T-helper 1 cell treated with Interleukin-12 subunit alpha and Interleukin-12 subunit beta and Interleukin-4 antibody, amounts not matched to agents 30 μg/mL and 1 μg/mL, for 36 hours (primary cell): ENCODE measurements at regions not wholly inside any gene's neighbourhood (a gene's known extent, or its start where the extent isn't known, plus 50 kb on each side); places are given as distances from the start of the nearest gene placed in this dataset.
"Not testable (repeated sequence)": the region's sequence is repeated elsewhere in the genome, so short reads cannot be mapped to it uniquely, and the experiment has no call there.

Experiments used
- H3K27ac Mint-ChIP-seq: one replicate; pipeline ENCODE4 v1.8.0; 2021; ENCODE audit warnings: mild to moderate bottlenecking, mixed read lengths
- H3K27me3 Mint-ChIP-seq: one replicate; pipeline ENCODE4 v1.8.0; 2021; ENCODE audit warnings: low read depth, mixed read lengths
- H3K36me3 Mint-ChIP-seq: one replicate; pipeline ENCODE4 v1.8.0; 2021; ENCODE audit warnings: low read depth, mixed read lengths
- H3K4me1 Mint-ChIP-seq: one replicate; pipeline ENCODE4 v1.8.0; 2021; ENCODE audit warnings: low read depth, mixed read lengths
- H3K4me3 Mint-ChIP-seq: one replicate; pipeline ENCODE4 v1.8.0; 2021; ENCODE audit warnings: mild to moderate bottlenecking, moderate library complexity, mixed read lengths
- H3K9me3 Mint-ChIP-seq: one replicate; pipeline ENCODE4 v1.8.0; 2021; ENCODE audit warnings: mixed read lengths

DNA sequence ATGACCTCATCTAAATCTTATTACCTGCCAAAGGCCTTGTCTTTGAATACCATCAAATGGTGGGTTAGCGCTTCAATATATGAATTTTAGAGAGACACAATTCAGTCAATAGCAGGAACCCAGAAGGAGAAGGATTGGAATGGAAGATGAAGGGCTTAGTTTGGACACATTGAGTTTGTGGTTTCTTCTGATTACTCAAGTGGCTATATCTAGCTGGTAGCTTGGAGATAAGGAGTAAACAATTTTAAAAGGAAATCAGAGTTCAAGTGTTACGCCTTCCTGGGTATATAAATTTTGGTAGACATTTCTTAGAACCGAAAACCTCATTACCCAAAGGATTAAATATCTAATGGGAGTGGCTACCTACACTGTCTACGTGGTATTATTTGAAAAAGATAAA lies 80.2 kb downstream of the RGS2 start:
- H3K4me3 Mint-ChIP-seq = no peak overlapping the region
- no peaks in the 10 kb centered on the region for H3K36me3 Mint-ChIP-seq
- H3K27me3 Mint-ChIP-seq = no peaks in the 10 kb centered on the region
- no peaks in the 10 kb centered on the region for H3K4me1 Mint-ChIP-seq
- H3K9me3 Mint-ChIP-seq = no peaks in the 10 kb centered on the region
- H3K27ac Mint-ChIP-seq = no peak overlapping the region

DNA sequence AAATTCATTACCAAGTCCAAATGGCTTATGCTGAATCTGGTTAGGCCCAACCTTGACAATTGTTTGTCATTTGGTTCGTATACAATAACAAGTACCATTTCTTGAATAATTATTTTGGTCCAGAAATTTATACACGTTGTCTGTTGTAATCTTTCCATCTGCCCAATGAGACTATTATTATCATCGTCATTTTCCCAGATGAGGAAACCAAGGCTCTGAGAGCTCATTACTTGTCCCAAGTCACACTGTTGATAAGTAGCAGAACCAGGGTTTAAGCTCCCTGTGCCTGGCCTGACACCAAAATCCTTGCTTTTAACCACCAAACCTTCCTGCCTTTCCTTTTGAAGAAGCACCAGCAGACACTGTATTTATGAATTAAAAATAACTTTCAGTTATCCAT lies 81.3 kb downstream of the RGS2 start:
- Mint-ChIP-seq H3K4me1 (no peaks in the 10 kb centered on the region), H3K27ac (no peak overlapping the region), H3K4me3 (no peak overlapping the region), H3K36me3 (no peaks in the 10 kb centered on the region), H3K9me3 (no peaks in the 10 kb centered on the region), H3K27me3 (no peaks in the 10 kb centered on the region)

DNA sequence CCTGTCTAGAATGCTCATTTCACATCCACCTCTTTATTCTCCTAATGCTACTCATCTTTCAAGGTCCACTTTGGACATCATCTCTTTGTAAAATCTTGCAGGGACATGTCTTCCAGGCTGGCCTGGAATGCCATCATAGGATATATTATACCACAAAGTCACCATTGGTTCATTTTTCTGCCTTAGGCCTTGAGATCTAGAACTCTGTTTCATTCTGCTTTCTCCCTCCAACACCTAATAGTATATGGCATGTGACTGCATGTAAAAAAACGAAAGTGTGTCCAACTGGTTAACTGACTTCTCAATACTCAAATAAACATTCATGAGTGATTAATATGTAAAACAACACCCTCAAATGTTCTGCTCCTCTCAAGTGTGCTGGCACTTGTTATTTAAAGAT lies 84.1 kb downstream of the RGS2 start:
- Mint-ChIP-seq H3K9me3 (no peaks in the 10 kb centered on the region), H3K4me1 (no peaks in the 10 kb centered on the region), H3K27ac (no peak overlapping the region), H3K4me3 (no peak overlapping the region), H3K27me3 (no peaks in the 10 kb centered on the region), H3K36me3 (no peaks in the 10 kb centered on the region)

DNA sequence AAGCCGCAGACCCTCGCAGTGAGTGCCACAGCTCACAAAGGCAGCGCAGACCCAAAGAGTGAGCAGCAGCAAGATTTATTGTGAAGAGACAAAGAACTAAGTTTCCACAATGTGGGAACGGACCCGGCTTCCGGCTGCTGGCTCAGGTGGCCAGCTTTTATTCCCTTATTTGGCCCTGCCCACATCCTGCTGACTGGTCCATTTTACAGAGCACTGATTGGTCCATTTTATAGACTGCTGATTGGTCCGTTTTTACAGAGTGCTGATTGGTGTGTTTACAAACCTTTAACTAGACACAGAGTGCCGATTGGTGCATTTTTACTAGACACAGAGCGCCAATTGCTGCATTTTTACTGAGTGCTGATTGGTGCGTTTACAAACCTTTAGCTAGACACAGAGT lies 86.6 kb downstream of the RGS2 start:
- not testable (repeated sequence) for H3K4me3 Mint-ChIP-seq, H3K9me3 Mint-ChIP-seq, H3K36me3 Mint-ChIP-seq, H3K4me1 Mint-ChIP-seq, H3K27ac Mint-ChIP-seq, H3K27me3 Mint-ChIP-seq

DNA sequence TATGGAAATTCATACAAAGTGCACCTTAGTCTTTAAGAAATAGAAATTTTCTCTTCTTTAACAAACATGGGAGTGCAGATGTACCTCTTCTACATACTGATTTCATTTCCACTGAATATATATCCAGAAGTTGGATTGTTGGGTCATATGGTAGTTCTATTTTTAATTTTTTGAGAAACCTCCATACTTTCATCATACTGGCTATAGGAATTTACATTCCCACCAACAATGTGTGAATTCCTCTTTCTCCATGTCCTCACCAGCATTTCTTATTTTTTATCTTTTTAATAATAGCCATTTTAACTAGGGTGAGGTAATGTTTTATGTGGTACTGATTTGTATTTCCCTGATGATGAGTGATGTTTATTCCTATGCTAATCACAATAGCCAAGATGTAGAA lies 87.5 kb downstream of the RGS2 start:
- H3K36me3 Mint-ChIP-seq = no peaks in the 10 kb centered on the region
- H3K4me3 Mint-ChIP-seq = no peak overlapping the region
- H3K4me1 Mint-ChIP-seq = no peaks in the 10 kb centered on the region
- H3K27ac Mint-ChIP-seq = no peak overlapping the region
- H3K9me3 Mint-ChIP-seq = no peaks in the 10 kb centered on the region
- no peaks in the 10 kb centered on the region for H3K27me3 Mint-ChIP-seq

DNA sequence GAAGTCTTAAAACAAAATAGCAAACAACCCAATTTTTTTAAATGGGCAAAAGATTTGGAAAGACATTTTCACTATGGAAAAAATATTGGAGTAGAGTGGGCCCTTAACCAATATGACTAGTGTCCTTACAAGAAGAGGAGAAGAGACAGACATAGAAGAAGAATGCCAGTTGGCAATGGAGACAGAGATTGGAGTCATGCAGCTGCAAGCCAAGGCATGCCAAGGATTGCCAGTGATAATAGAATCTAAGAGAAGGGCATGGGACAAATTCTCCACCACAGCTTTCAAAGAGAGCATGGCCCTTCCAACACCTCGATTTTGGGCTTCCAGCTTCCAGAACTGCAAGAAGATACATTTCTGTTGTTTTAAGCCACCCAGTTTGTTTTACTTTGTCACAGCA lies 92.7 kb downstream of the RGS2 start:
- peaks cover 4% of the 10 kb centered on the region for H3K4me1 Mint-ChIP-seq
- no peak overlapping the region for H3K27ac Mint-ChIP-seq
- H3K36me3 Mint-ChIP-seq = no peaks in the 10 kb centered on the region
- no peaks in the 10 kb centered on the region for H3K9me3 Mint-ChIP-seq
- H3K27me3 Mint-ChIP-seq = no peaks in the 10 kb centered on the region
- H3K4me3 Mint-ChIP-seq = no peak overlapping the region

DNA sequence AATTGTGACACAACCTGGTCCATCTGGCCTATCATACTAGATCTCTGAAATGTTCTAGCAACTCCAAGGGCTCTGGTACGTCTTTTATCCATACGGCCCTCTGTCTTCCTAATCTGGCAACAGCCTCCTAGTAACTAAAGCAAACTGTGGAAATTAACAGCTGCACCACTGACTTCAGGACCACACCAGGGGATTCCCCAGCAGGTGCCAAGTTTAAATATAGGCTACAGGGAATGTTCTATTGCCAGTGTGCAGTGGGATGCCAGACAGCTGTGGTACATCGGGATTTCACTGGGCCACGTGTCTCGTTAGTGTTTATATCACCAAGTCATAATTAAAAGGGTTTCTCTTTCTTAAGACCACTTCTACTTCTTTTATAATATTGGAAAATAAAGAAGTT lies 94.3 kb downstream of the RGS2 start:
- H3K9me3 Mint-ChIP-seq = no peaks in the 10 kb centered on the region
- no peak overlapping the region for H3K27ac Mint-ChIP-seq
- H3K27me3 Mint-ChIP-seq = no peaks in the 10 kb centered on the region
- no peak overlapping the region for H3K4me3 Mint-ChIP-seq
- H3K36me3 Mint-ChIP-seq = no peaks in the 10 kb centered on the region
- H3K4me1 Mint-ChIP-seq = peaks cover 4% of the 10 kb centered on the region

DNA sequence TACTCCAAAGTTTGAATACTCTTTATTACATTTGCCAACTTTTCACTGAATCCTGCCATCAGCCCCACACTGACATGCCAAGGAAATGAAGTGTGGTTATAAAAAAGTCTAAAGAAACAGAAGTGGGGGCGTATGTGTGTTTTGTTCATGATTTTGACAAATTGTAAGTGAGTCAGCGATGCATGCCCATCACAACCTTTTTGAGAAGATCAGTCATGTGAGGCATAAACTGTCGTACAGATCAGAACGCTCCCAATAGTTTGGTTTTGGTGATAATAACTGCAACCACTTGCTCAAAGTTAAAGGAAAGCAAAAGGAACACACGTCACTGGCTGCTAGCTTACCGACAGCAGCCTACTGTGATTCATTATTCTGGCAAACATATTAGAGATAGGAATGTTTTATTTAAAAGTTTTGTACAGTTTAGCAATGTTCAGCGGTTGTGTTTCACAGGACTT lies 95.6 kb downstream of the RGS2 start:
- no peak overlapping the region for H3K27ac Mint-ChIP-seq
- peaks cover 6% of the 10 kb centered on the region for H3K4me1 Mint-ChIP-seq
- H3K4me3 Mint-ChIP-seq = no peak overlapping the region
- H3K27me3 Mint-ChIP-seq = no peaks in the 10 kb centered on the region
- H3K9me3 Mint-ChIP-seq = peaks cover 4% of the 10 kb centered on the region
- H3K36me3 Mint-ChIP-seq = no peaks in the 10 kb centered on the region

DNA sequence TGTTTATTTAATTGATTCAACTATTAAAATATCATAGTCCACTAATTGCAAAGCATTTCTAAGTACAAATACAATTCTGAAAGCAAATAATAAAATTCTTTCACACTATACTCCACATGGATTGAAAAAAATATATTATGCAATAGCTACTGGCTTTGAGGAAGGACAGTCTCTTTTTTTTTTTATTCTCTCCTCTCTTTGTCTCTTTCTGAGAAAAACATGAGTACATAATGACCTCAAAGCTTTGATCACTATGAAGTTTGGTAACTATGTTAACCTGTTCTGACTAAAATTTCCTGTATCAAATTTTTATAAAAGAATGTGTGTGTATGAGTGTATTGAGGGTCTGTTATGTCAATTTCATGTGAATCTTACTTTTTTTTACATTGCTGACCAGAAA lies 96.2 kb downstream of the RGS2 start:
- Mint-ChIP-seq H3K27me3 (no peaks in the 10 kb centered on the region), H3K27ac (no peak overlapping the region), H3K4me3 (no peak overlapping the region), H3K4me1 (peaks cover 6% of the 10 kb centered on the region), H3K36me3 (no peaks in the 10 kb centered on the region), H3K9me3 (peaks cover 7% of the 10 kb centered on the region)

DNA sequence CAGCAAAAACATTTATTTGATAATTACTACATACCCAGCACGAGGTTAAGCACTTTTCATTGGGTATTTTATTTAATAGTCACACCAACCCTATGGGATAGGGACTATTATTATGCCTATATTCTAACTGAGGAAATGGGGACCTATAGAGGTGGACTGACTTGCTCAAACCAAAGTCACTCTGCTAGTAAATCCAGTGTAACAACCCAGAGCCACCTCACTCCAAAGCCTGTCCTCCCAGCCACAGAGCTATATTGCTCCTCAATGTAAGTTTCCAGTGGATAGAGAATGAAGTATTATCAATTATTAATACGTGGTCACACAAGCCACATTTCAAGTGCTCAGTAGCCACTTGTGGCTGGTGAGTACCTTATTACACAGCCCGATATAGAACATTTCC lies 97.5 kb downstream of the RGS2 start:
- Mint-ChIP-seq H3K4me3 (no peak overlapping the region), H3K4me1 (peaks cover 6% of the 10 kb centered on the region), H3K27ac (no peak overlapping the region), H3K27me3 (no peaks in the 10 kb centered on the region), H3K9me3 (peaks cover 7% of the 10 kb centered on the region), H3K36me3 (no peaks in the 10 kb centered on the region)

DNA sequence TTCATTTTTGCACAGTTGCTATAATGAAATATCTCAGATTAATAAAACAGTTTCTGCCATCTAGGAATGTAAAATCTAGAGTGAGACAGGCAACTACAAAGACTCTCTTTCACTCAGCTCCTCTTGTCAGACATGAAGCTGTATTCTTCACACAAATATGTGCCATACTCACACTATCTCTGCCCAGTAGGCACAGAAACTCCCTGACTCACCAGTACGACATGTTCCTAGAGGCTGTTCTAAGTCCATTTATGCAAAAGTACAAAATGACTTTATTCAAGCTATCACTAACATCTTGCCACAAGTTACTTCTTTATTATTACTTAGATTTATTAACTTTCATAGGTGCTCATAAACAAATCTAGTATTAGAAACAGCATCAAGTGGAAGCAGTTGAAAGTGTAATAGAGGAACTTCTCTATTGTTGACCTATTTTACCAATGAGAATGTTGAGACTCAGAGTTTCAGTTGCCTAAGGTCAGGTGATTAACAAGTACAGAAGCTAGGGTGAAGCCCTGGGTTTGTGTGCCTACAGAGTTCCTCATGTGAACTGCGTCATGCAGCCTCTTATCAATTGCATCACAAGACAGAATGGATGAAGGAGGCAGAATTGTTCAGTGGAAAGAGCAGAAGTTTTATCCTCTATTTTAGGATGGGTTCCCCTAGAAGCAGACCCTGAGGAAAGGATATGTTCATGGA lies 98.9 kb downstream of the RGS2 start:
- Mint-ChIP-seq H3K27me3 (no peaks in the 10 kb centered on the region), H3K27ac (no peak overlapping the region), H3K4me3 (no peak overlapping the region), H3K4me1 (peaks cover 6% of the 10 kb centered on the region), H3K9me3 (peaks cover 7% of the 10 kb centered on the region), H3K36me3 (no peaks in the 10 kb centered on the region)

DNA sequence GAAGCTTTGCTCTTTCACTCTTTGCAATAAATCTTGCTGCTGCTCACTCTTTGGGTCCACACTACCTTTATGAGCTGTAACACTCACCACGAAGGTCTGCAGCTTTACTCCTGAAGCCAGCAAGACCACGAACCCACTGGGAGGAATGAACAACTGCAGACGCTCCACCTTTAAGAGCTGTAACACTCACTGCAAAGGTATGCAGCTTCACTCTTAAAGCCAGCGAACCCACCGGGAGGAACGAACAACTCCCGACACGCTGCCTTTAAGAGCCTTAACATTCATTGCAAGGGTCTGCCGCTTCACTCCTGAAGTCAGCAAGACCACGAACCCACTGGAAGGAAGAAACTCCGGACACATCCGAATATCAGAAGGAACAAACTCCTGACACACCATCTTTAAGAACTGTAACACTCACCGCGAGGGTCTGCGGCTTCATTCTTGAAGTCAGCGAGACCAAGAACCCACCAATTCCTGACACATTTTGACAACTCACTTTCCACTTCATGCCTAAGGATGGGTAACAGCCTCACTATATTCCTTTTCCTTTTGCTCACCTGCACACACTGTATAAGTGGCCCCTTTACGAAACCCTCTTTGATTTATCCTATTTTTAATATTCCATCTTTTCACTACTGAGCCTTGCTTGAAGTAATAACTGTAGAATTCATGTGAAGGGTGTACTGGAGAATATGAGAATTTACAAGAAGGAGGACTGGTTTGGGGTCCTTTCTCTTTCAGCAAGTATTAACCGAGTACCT lies 103.2 kb downstream of the RGS2 start:
- H3K36me3 Mint-ChIP-seq, H3K4me1 Mint-ChIP-seq, H3K27me3 Mint-ChIP-seq, H3K27ac Mint-ChIP-seq, H3K9me3 Mint-ChIP-seq, H3K4me3 Mint-ChIP-seq: not testable (repeated sequence)

DNA sequence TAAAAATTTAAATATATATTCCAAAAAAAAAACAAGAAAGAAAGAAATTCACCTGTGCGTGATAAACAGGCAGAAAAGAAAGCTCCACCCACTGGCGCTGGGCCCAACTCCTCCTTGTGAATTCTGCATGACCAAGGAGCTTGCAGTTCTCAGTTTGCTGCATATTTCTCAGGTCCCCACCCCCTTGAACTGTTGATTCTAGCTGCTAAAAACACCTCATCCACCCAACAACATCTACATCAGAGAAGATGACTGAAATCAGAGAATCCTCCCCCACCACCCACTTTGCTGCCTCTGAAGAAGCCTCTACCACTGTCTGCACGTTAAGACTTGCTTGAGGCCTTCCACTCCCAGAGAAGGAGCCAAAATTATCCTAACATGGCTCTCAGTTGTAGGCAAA lies 104.8 kb downstream of the RGS2 start:
- H3K4me3 Mint-ChIP-seq = no peak overlapping the region
- no peak overlapping the region for H3K27ac Mint-ChIP-seq
- H3K4me1 Mint-ChIP-seq = peaks cover 2% of the 10 kb centered on the region
- no peaks in the 10 kb centered on the region for H3K36me3 Mint-ChIP-seq
- H3K9me3 Mint-ChIP-seq = peaks cover 7% of the 10 kb centered on the region
- no peaks in the 10 kb centered on the region for H3K27me3 Mint-ChIP-seq

DNA sequence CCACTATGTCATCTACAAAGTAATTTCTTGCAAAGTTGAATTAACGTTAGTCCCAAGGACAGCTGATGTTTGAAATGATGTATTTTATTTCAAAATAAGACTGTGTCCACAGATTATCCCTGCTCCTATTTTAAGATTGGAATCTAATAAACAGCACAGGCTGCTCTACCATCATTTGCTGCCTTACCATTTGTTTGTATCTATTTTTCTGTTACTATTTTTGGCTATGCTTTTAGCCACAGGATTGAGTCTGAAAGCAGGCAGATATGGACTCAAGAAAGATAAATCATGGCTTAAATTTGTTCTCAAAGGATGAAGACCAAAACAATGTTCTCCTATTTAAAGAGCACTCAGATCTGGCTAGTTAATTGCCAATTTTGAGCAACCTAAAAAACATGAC lies 105.3 kb downstream of the RGS2 start:
- H3K9me3 Mint-ChIP-seq = peaks cover 6% of the 10 kb centered on the region
- H3K27me3 Mint-ChIP-seq = no peaks in the 10 kb centered on the region
- H3K36me3 Mint-ChIP-seq = no peaks in the 10 kb centered on the region
- H3K4me1 Mint-ChIP-seq = peaks cover 2% of the 10 kb centered on the region
- no peak overlapping the region for H3K27ac Mint-ChIP-seq
- H3K4me3 Mint-ChIP-seq = no peak overlapping the region

DNA sequence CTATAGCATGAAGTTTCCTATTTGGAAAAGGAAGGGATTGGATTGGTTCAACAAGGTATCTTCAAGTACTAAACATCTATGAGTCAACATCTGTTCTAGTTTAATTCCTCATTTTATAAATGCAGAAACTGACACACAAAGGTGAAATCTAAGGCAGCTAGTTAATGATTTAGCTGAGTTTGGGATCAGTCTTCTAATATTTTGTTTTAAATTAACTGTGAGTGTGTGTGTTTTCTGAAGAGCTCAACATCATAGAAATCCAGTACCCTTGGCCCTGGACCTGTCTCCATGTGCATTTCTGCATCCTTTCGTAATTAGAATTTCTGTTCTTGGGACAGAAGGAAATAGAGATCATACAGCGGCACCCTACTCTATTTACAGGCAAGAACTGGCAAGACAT lies 105.9 kb downstream of the RGS2 start:
- H3K9me3 Mint-ChIP-seq = peaks cover 2% of the 10 kb centered on the region
- H3K27ac Mint-ChIP-seq = no peak overlapping the region

More for the DNA sequence above, 105.9 kb downstream of the RGS2 start:
- H3K4me3 Mint-ChIP-seq = no peak overlapping the region
- no peaks in the 10 kb centered on the region for H3K27me3 Mint-ChIP-seq
- no peaks in the 10 kb centered on the region for H3K4me1 Mint-ChIP-seq
- no peaks in the 10 kb centered on the region for H3K36me3 Mint-ChIP-seq
